ENCODE measurements at regions not wholly inside any gene's neighbourhood (a gene's known extent, or its start where the extent isn't known, plus 50 kb on each side); places are given as distances from the start of the nearest gene placed in this dataset.

DNA sequence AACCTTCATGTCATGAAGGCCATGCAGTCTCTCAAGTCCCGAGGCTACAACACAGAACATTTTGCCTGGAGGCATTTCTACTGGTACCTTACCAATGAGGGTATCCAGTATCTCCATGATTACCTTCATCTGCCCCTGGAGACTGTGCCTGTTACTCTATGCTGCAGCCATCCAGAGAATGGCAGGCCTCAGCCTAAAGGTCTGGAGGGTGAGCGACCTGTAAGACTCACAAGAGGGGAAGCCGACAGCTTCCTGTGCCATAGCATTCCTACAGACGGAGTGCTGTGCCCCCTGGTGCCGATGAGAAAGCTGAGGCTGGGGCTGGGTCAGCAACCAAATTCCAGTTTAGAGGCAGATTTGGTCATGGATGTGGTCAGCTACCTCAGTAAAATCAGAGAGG is 51.3 kb upstream of the CADPS start:
- Histone ChIP-seq H3K9me3 (ENCODE audit: control insufficient read depth, low read depth, low read length) (no peaks in the 10 kb centered on the region), H3K4me3 (ENCODE audit: low read length) (no peak overlapping the region), H3K36me3 (ENCODE audit: control insufficient read depth, insufficient read depth, low read length) (no peaks in the 10 kb centered on the region), H3K27me3 (ENCODE audit: control insufficient read depth, insufficient read depth, low read length) (no peaks in the 10 kb centered on the region), H3K4me1 (ENCODE audit: control insufficient read depth, insufficient read depth, low read length) (peaks cover 4% of the 10 kb centered on the region), H3K27ac (ENCODE audit: low read length) (no peak overlapping the region)
- no peak for DNase-seq
- no CpG with 5 or more reads among the region's 5 CpGs for WGBS (ENCODE audit: insufficient coverage, low lambda C conversion rate)

DNA sequence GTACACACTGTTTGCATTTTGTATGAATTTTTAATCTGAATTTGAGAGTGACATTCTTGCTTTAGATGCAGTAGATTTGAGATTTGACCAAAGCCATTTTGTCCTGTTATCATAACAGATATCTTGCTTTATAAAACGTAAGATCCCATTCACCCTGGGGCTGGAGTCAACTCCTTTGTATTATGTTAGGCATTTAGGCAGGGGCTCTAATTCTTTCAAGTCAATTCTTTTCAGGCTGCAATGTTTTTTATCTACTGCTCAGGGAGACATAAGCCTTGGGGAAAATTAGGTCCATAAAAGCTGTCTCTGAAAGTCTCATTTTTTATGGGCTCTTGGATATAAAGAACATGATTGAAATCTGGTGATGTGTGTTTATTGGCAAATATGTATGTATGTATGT is 53.0 kb upstream of the CADPS start:
- H3K4me1 ChIP-seq (ENCODE audit: control insufficient read depth, insufficient read depth, low read length) = peaks cover 2% of the 10 kb centered on the region
- no peak for DNase-seq
- WGBS (ENCODE audit: insufficient coverage, low lambda C conversion rate) = no CpG with 5 or more reads among the region's 1 CpG
- H3K27me3 ChIP-seq (ENCODE audit: control insufficient read depth, insufficient read depth, low read length) = no peaks in the 10 kb centered on the region
- no peak overlapping the region for H3K27ac ChIP-seq (ENCODE audit: low read length)
- no peaks in the 10 kb centered on the region for H3K36me3 ChIP-seq (ENCODE audit: control insufficient read depth, insufficient read depth, low read length)
- H3K4me3 ChIP-seq (ENCODE audit: low read length) = no peak overlapping the region
- H3K9me3 ChIP-seq (ENCODE audit: control insufficient read depth, low read depth, low read length) = no peaks in the 10 kb centered on the region

DNA sequence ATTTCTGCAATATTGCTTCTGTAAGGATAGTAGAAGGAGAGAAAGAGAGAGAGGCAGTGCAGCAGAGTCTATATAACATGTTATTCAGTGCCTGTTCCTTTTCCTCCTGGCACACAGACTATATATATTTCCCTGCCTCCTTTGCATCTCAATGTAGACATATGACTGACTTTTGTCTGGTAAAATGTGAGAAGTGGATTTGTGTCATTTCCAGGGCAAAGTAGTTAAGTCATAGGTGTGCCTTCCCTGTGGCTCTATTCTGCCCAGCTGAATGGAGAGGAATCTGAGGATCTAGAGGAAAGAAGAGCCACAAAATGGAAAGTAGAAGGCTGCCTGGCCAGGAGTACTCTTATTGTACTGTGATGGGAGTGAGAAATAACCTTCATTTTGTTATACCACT is 54.6 kb upstream of the CADPS start:
- no peak for DNase-seq
- Histone ChIP-seq H3K4me3 (ENCODE audit: low read length) (no peak overlapping the region), H3K4me1 (ENCODE audit: control insufficient read depth, insufficient read depth, low read length) (no peaks in the 10 kb centered on the region), H3K27ac (ENCODE audit: low read length) (no peak overlapping the region), H3K9me3 (ENCODE audit: control insufficient read depth, low read depth, low read length) (no peaks in the 10 kb centered on the region), H3K27me3 (ENCODE audit: control insufficient read depth, insufficient read depth, low read length) (no peaks in the 10 kb centered on the region), H3K36me3 (ENCODE audit: control insufficient read depth, insufficient read depth, low read length) (no peaks in the 10 kb centered on the region)

- H3K9me3 ChIP-seq (ENCODE audit: control insufficient read depth, low read depth, low read length) = peaks cover 3% of the 10 kb centered on the region
- peaks cover 6% of the 10 kb centered on the region for H3K4me1 ChIP-seq (ENCODE audit: control insufficient read depth, insufficient read depth, low read length)
- DNase-seq = peak in 1 of 2 donors; percentile 21
- H3K27me3 ChIP-seq (ENCODE audit: control insufficient read depth, insufficient read depth, low read length) = no peaks in the 10 kb centered on the region
- H3K4me3 ChIP-seq (ENCODE audit: low read length) = no peak overlapping the region
- H3K27ac ChIP-seq (ENCODE audit: low read length) = no peak overlapping the region
- no peaks in the 10 kb centered on the region for H3K36me3 ChIP-seq (ENCODE audit: control insufficient read depth, insufficient read depth, low read length)
- 0% methylated on average over 1 of the region's 1 CpG for WGBS (ENCODE audit: insufficient coverage, low lambda C conversion rate)
Measured at GRCh38 chr3:62935793-62936192, 60.6 kb upstream of the CADPS start.

- Histone ChIP-seq H3K4me1 (ENCODE audit: control insufficient read depth, insufficient read depth, low read length) (peaks cover 6% of the 10 kb centered on the region), H3K36me3 (ENCODE audit: control insufficient read depth, insufficient read depth, low read length) (no peaks in the 10 kb centered on the region), H3K4me3 (ENCODE audit: low read length) (no peak overlapping the region), H3K27ac (ENCODE audit: low read length) (no peak overlapping the region), H3K9me3 (ENCODE audit: control insufficient read depth, low read depth, low read length) (peaks cover 3% of the 10 kb centered on the region), H3K27me3 (ENCODE audit: control insufficient read depth, insufficient read depth, low read length) (no peaks in the 10 kb centered on the region)
- no peak for DNase-seq
- WGBS (ENCODE audit: insufficient coverage, low lambda C conversion rate) = no CpG with 5 or more reads among the region's 5 CpGs
Measured at GRCh38 chr3:62936626-62937254, 61.5 kb upstream of the CADPS start.

GRCh38 chr3:62938583-62938982 is 63.4 kb upstream of the CADPS start:
- Histone ChIP-seq H3K4me1 (ENCODE audit: control insufficient read depth, insufficient read depth, low read length) (peaks cover 6% of the 10 kb centered on the region), H3K9me3 (ENCODE audit: control insufficient read depth, low read depth, low read length) (peaks cover 3% of the 10 kb centered on the region), H3K36me3 (ENCODE audit: control insufficient read depth, insufficient read depth, low read length) (no peaks in the 10 kb centered on the region), H3K27me3 (ENCODE audit: control insufficient read depth, insufficient read depth, low read length) (no peaks in the 10 kb centered on the region), H3K4me3 (ENCODE audit: low read length) (no peak overlapping the region), H3K27ac (ENCODE audit: low read length) (no peak overlapping the region)
- DNase-seq = no peak
- WGBS (ENCODE audit: insufficient coverage, low lambda C conversion rate) = 43% methylated on average over 2 of the region's 2 CpGs

GRCh38 chr3:62939707-62940106 is 64.5 kb upstream of the CADPS start:
- Histone ChIP-seq H3K27me3 (ENCODE audit: control insufficient read depth, insufficient read depth, low read length) (no peaks in the 10 kb centered on the region), H3K9me3 (ENCODE audit: control insufficient read depth, low read depth, low read length) (peaks cover 3% of the 10 kb centered on the region), H3K27ac (ENCODE audit: low read length) (no peak overlapping the region), H3K4me3 (ENCODE audit: low read length) (no peak overlapping the region), H3K4me1 (ENCODE audit: control insufficient read depth, insufficient read depth, low read length) (peaks cover 6% of the 10 kb centered on the region), H3K36me3 (ENCODE audit: control insufficient read depth, insufficient read depth, low read length) (no peaks in the 10 kb centered on the region)
- DNase-seq = peak; percentile 29 to 82
- WGBS (ENCODE audit: insufficient coverage, low lambda C conversion rate) = 17% methylated on average over 4 of the region's 8 CpGs

GRCh38 chr3:62940771-62941563 is 65.8 kb upstream of the CADPS start:
- H3K9me3 ChIP-seq (ENCODE audit: control insufficient read depth, low read depth, low read length) = peaks cover 3% of the 10 kb centered on the region
- 83% methylated on average over 1 of the region's 8 CpGs for WGBS (ENCODE audit: insufficient coverage, low lambda C conversion rate)

DNA sequence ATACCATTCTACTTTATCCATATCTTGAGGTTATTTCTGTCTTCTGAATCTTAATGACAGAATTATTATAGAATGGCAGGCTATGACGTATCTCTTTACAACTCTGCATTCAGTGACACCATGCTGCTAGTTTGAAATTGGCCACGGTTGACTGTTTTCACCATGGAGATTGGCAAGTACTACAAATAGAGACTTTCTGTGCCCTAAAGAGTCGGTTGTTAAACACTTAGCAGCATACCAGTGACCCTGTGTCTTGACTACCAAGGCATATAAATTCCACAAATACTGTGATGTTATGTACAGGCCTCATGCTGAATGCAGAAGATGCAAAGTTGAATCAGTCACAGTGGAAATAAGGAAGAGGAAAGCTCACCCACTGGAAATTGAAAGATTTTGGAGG is 67.0 kb upstream of the CADPS start:
- Histone ChIP-seq H3K27ac (ENCODE audit: low read length) (no peak overlapping the region), H3K36me3 (ENCODE audit: control insufficient read depth, insufficient read depth, low read length) (no peaks in the 10 kb centered on the region), H3K4me1 (ENCODE audit: control insufficient read depth, insufficient read depth, low read length) (peaks cover 6% of the 10 kb centered on the region), H3K27me3 (ENCODE audit: control insufficient read depth, insufficient read depth, low read length) (no peaks in the 10 kb centered on the region), H3K9me3 (ENCODE audit: control insufficient read depth, low read depth, low read length) (peaks cover 3% of the 10 kb centered on the region), H3K4me3 (ENCODE audit: low read length) (no peak overlapping the region)
- WGBS (ENCODE audit: insufficient coverage, low lambda C conversion rate) = no CpG with 5 or more reads among the region's 3 CpGs
- no peak for DNase-seq

More at GRCh38 chr3:62940771-62941563, 65.8 kb upstream of the CADPS start:
- no peak overlapping the region for H3K27ac ChIP-seq (ENCODE audit: low read length)
- peaks cover 6% of the 10 kb centered on the region for H3K4me1 ChIP-seq (ENCODE audit: control insufficient read depth, insufficient read depth, low read length)
- no peak for DNase-seq
- no peak overlapping the region for H3K4me3 ChIP-seq (ENCODE audit: low read length)
- no peaks in the 10 kb centered on the region for H3K36me3 ChIP-seq (ENCODE audit: control insufficient read depth, insufficient read depth, low read length)
- no peaks in the 10 kb centered on the region for H3K27me3 ChIP-seq (ENCODE audit: control insufficient read depth, insufficient read depth, low read length)

DNA sequence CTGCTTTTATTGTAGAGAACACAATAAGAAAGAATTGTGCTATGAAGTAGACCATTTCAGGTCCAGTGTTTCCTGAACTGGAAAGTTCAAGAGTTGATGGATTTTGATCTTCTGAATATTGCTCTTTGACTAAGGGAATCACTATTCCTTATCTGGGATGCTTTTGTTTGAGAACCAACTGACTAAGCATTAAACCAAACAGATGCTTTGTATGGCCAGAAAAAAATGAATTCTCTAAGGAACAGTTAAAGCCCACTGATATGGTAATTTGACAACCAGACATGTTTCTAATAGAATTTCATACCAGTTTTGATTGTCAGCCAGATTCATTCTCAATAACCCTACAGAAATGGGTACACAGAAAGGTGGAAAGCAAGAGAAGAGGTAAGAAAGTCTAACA is 67.5 kb upstream of the CADPS start:
- Histone ChIP-seq H3K4me3 (ENCODE audit: low read length) (no peak overlapping the region), H3K27ac (ENCODE audit: low read length) (no peak overlapping the region), H3K36me3 (ENCODE audit: control insufficient read depth, insufficient read depth, low read length) (no peaks in the 10 kb centered on the region), H3K9me3 (ENCODE audit: control insufficient read depth, low read depth, low read length) (peaks cover 3% of the 10 kb centered on the region), H3K4me1 (ENCODE audit: control insufficient read depth, insufficient read depth, low read length) (peaks cover 6% of the 10 kb centered on the region), H3K27me3 (ENCODE audit: control insufficient read depth, insufficient read depth, low read length) (no peaks in the 10 kb centered on the region)
- DNase-seq = no peak

DNA sequence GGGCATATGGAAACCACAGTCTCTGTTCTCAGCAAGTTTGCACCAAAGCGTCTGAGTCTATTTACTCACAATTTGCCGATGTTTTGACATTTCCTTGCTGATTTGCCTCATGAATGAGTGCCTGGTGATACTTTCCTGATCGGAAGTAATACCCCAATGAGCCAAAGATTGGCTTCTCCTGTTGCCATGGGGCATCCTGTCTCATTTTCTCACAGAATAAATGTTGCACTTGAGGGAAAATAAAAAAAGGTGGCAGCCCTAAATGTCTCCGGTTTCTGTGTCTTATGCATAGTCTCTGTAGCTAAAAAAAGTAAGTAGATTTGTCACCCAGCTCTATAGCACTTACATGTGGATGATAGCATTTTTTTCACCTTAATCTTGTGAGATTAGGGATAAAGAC is 73.7 kb upstream of the CADPS start:
- Histone ChIP-seq H3K27me3 (ENCODE audit: control insufficient read depth, insufficient read depth, low read length) (no peaks in the 10 kb centered on the region), H3K36me3 (ENCODE audit: control insufficient read depth, insufficient read depth, low read length) (no peaks in the 10 kb centered on the region), H3K9me3 (ENCODE audit: control insufficient read depth, low read depth, low read length) (no peaks in the 10 kb centered on the region), H3K4me3 (ENCODE audit: low read length) (no peak overlapping the region), H3K27ac (ENCODE audit: low read length) (no peak overlapping the region), H3K4me1 (ENCODE audit: control insufficient read depth, insufficient read depth, low read length) (peaks cover 4% of the 10 kb centered on the region)
- no peak for DNase-seq
- WGBS (ENCODE audit: insufficient coverage, low lambda C conversion rate) = 60% methylated on average over 1 of the region's 4 CpGs

All from large intestine (tissue), 3 donors.